Liver (tissue), 3 donors: ENCODE measurements at regions not wholly inside any gene's neighbourhood (a gene's known extent, or its start where the extent isn't known, plus 50 kb on each side); places are given as distances from the start of the nearest gene placed in this dataset.

Source experiments
- EGR1 ChIP-seq, 2 donors: IDR thresholded peaks; 2 replicates each; pipeline ENCODE4 v1.6.1; 2016 to 2018; ENCODE audit warnings: antibody characterized with exemption in 2 of 2, low read depth in 2 of 2
- GABPA ChIP-seq, 2 donors: IDR thresholded peaks in 1 of 2; conservative IDR thresholded peaks in 1 of 2; 2 replicates each; pipeline ENCODE4 v1.6.1; 2016; ENCODE audit warnings: antibody characterized with exemption in 2 of 2, mild to moderate bottlenecking in 1 of 2, moderate library complexity in 1 of 2
- HNF4A ChIP-seq, 2 donors: conservative IDR thresholded peaks; 2 replicates each; pipeline ENCODE4 v1.6.1; 2016; ENCODE audit warnings: antibody characterized with exemption in 2 of 2, mild to moderate bottlenecking in 2 of 2
- HNF4G ChIP-seq: IDR thresholded peaks from 2 replicates; pipeline ENCODE4 v1.6.1; 2016; ENCODE audit warnings: antibody characterized with exemption
- JUND ChIP-seq, 2 donors: IDR thresholded peaks; 2 replicates each; pipeline ENCODE4 v1.6.1; 2016; ENCODE audit warnings: antibody characterized with exemption in 2 of 2
- RAD21 ChIP-seq, 2 donors: IDR thresholded peaks; 2 replicates each; pipeline ENCODE4 v1.6.1; 2016; ENCODE audit warnings: antibody characterized with exemption in 2 of 2, mild to moderate bottlenecking in 2 of 2
- SP1 ChIP-seq: IDR thresholded peaks from 2 replicates; pipeline ENCODE4 v1.6.1; 2018; ENCODE audit warnings: antibody characterized with exemption, mild to moderate bottlenecking
- YY1 ChIP-seq: IDR thresholded peaks from 2 replicates; pipeline ENCODE4 v1.6.1; 2016; ENCODE audit warnings: antibody characterized with exemption, mild to moderate bottlenecking
- TF ChIP-seq, protein P1 (sequence below): fragments of 150-350 bp; IDR thresholded peaks from 2 replicates; pipeline ENCODE4 v1.5.1; 2017; ENCODE audit warnings: improper control_type of control experiment, low read depth, low read length; ENCODE audit not compliant: missing input control
- TF ChIP-seq, protein P2 (sequence below): IDR thresholded peaks from 2 replicates; pipeline ENCODE4 v1.6.1; 2016; ENCODE audit warnings: antibody characterized with exemption
- TF ChIP-seq, protein P3 (sequence below): IDR thresholded peaks from 2 replicates; pipeline ENCODE4 v1.6.1; 2016; ENCODE audit warnings: antibody characterized with exemption, mild to moderate bottlenecking
- TF ChIP-seq, protein P4 (sequence below): IDR thresholded peaks from 2 replicates; pipeline ENCODE4 v1.6.1; 2016; ENCODE audit warnings: antibody characterized with exemption
- TF ChIP-seq, protein P5 (sequence below): IDR thresholded peaks from 2 replicates; pipeline ENCODE4 v1.6.1; 2016; ENCODE audit warnings: antibody characterized with exemption
- donor health status: healthy.
- donor health status: healthy.

DNA sequence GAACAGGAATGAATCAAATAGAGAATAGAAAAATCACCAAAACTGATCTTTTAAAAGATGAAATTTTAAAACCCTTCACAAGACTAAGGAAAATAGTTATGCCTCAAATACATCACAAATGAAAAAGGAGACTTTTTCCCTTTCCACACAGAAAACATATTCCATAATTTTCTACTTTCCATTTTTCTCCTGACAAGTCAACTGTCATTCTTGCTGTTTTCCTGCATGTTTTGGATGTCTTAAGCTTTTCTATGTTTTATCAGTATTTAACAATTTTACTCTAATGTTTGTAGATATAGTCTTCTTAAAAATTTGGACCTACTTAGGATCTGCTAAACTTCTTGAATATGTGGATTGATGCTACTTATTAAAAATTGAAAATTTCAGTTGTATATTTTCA is 810.8 kb downstream of the OLFM4 start:
- TF ChIP-seq, protein P1, sequence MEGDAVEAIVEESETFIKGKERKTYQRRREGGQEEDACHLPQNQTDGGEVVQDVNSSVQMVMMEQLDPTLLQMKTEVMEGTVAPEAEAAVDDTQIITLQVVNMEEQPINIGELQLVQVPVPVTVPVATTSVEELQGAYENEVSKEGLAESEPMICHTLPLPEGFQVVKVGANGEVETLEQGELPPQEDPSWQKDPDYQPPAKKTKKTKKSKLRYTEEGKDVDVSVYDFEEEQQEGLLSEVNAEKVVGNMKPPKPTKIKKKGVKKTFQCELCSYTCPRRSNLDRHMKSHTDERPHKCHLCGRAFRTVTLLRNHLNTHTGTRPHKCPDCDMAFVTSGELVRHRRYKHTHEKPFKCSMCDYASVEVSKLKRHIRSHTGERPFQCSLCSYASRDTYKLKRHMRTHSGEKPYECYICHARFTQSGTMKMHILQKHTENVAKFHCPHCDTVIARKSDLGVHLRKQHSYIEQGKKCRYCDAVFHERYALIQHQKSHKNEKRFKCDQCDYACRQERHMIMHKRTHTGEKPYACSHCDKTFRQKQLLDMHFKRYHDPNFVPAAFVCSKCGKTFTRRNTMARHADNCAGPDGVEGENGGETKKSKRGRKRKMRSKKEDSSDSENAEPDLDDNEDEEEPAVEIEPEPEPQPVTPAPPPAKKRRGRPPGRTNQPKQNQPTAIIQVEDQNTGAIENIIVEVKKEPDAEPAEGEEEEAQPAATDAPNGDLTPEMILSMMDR: no peak
- TF ChIP-seq, protein P2, sequence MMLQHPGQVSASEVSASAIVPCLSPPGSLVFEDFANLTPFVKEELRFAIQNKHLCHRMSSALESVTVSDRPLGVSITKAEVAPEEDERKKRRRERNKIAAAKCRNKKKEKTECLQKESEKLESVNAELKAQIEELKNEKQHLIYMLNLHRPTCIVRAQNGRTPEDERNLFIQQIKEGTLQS: no peak
- TF ChIP-seq, protein P3, sequence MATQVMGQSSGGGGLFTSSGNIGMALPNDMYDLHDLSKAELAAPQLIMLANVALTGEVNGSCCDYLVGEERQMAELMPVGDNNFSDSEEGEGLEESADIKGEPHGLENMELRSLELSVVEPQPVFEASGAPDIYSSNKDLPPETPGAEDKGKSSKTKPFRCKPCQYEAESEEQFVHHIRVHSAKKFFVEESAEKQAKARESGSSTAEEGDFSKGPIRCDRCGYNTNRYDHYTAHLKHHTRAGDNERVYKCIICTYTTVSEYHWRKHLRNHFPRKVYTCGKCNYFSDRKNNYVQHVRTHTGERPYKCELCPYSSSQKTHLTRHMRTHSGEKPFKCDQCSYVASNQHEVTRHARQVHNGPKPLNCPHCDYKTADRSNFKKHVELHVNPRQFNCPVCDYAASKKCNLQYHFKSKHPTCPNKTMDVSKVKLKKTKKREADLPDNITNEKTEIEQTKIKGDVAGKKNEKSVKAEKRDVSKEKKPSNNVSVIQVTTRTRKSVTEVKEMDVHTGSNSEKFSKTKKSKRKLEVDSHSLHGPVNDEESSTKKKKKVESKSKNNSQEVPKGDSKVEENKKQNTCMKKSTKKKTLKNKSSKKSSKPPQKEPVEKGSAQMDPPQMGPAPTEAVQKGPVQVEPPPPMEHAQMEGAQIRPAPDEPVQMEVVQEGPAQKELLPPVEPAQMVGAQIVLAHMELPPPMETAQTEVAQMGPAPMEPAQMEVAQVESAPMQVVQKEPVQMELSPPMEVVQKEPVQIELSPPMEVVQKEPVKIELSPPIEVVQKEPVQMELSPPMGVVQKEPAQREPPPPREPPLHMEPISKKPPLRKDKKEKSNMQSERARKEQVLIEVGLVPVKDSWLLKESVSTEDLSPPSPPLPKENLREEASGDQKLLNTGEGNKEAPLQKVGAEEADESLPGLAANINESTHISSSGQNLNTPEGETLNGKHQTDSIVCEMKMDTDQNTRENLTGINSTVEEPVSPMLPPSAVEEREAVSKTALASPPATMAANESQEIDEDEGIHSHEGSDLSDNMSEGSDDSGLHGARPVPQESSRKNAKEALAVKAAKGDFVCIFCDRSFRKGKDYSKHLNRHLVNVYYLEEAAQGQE: no peak
- TF ChIP-seq HNF4A (conservative IDR thresholded peaks at IDR 0.05): no peak
- no peak for TF ChIP-seq SP1
- no peak for TF ChIP-seq EGR1 (IDR thresholded peaks at IDR 0.05; ENCODE audit: low read depth in 2 of 2)
- TF ChIP-seq, protein P4, sequence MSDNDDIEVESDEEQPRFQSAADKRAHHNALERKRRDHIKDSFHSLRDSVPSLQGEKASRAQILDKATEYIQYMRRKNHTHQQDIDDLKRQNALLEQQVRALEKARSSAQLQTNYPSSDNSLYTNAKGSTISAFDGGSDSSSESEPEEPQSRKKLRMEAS: no peak
- TF ChIP-seq, protein P5, sequence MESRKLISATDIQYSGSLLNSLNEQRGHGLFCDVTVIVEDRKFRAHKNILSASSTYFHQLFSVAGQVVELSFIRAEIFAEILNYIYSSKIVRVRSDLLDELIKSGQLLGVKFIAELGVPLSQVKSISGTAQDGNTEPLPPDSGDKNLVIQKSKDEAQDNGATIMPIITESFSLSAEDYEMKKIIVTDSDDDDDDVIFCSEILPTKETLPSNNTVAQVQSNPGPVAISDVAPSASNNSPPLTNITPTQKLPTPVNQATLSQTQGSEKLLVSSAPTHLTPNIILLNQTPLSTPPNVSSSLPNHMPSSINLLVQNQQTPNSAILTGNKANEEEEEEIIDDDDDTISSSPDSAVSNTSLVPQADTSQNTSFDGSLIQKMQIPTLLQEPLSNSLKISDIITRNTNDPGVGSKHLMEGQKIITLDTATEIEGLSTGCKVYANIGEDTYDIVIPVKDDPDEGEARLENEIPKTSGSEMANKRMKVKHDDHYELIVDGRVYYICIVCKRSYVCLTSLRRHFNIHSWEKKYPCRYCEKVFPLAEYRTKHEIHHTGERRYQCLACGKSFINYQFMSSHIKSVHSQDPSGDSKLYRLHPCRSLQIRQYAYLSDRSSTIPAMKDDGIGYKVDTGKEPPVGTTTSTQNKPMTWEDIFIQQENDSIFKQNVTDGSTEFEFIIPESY: no peak
- no peak for TF ChIP-seq HNF4G
- no peak for TF ChIP-seq JUND (IDR thresholded peaks at IDR 0.05)
- TF ChIP-seq YY1: no peak
- no peak for TF ChIP-seq GABPA (IDR thresholded peaks at IDR 0.05 in 1 of 2, conservative IDR thresholded peaks at IDR 0.05 in 1 of 2)
- TF ChIP-seq RAD21 (IDR thresholded peaks at IDR 0.05): no peak
